ENCODE measurements at regions not wholly inside any gene's neighbourhood (a gene's known extent, or its start where the extent isn't known, plus 50 kb on each side); places are given as distances from the start of the nearest gene placed in this dataset.
"Not testable (repeated sequence)": the region's sequence is repeated elsewhere in the genome, so short reads cannot be mapped to it uniquely, and the experiment has no call there.

DNA sequence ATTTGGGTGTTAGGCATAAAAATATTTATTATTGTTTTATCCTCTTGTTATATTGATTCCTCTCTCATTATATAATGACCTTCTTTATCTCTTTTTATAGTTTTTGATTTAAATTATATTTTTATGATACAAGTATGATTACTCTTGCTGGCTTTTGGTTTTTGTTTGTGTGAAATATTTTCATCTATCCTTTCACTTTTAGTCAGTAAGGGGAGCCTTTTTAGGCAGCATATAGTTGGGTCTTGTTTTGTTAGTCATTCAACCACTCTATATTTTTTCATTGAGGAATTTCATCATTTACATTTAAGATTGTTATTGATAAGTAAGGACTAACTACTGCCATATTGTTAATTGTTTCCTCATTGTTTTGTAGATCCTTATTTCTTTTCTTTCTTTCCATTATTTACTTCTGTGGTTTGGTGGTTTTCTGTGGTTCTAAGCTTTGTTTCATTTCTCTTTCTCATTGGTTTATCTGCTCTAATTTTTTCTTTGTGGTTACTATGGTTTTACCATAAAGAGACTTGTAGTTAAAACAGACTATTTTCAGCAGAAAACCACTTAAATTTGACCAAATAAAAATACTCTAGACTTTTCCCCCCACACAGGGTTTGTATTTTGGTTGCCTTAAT is 593.1 kb downstream of the NUF2 start:
- DNase-seq = no peak

DNA sequence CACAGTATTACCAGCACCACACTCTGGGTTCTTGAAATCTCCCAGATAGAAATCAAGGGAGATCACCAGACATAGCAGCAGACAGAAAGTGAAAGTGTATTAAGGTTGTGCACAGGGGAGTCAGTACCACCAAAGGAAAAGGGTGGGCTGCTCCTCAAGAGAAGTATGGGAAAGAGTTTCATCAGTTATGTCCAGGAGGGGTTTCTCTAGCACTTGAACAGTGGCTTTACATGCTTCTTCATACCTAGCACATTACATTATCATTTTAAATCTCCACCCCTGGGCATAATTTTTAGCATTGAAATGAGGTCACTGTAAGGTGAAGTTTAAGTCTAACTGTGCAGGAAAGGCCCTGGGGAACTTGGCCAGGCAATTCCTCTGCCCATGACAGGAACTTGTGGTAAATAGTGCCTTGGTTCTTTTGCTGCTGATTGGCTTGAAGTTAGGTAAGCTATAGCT is 601.0 kb downstream of the NUF2 start:
- no peak for DNase-seq

DNA sequence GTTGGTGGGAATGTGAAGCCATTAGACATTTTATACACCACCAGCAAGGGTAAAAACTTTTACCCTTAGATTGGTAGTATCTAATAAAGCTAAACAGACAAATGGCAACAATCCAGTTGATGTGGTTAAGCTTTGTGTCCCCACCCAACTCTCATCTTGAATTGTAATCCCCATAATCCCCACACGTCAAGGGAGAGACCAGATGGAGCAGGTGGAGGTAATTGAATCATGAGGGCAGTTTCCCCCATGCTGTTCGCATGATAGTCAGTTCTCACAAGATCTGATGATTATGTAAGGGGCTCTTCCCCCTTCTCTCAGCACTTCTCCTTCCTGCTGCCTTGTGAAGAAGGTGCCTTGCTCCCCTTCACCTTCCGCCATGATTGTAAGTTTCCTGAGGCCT is 602.3 kb downstream of the NUF2 start:
- DNase-seq = no peak

GRCh38 chr1:163927493-163927892 is 605.7 kb downstream of the NUF2 start:
- DNase-seq = no peak

DNA sequence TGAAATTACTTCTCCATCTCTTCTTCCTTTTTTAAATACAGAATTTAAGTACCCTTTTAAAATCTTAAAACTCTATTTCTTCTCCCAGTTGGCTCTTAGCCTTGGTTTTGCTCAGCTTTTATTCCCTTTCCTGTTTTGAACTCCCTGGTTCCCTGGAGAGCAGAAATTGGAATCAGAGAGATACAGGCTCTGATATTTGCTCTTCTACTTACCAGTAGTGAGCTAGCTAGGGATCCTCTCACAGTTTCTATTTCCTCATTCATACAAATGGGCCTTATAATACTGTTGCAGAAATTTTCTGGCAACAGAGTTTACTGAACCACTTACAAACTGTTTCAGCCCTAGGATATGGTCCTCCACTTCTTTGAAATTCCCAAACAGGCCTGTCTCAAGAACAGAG is 606.3 kb downstream of the NUF2 start:
- DNase-seq = no peak

- DNase-seq = no peak
These were observed 606.9 kb downstream of the NUF2 start for GRCh38 chr1:163928651-163929050.

- no peak for DNase-seq
These were observed 611.1 kb downstream of the NUF2 start for GRCh38 chr1:163932901-163933300.

- DNase-seq = no peak
These were observed 611.7 kb downstream of the NUF2 start for GRCh38 chr1:163933437-163933836.

DNA sequence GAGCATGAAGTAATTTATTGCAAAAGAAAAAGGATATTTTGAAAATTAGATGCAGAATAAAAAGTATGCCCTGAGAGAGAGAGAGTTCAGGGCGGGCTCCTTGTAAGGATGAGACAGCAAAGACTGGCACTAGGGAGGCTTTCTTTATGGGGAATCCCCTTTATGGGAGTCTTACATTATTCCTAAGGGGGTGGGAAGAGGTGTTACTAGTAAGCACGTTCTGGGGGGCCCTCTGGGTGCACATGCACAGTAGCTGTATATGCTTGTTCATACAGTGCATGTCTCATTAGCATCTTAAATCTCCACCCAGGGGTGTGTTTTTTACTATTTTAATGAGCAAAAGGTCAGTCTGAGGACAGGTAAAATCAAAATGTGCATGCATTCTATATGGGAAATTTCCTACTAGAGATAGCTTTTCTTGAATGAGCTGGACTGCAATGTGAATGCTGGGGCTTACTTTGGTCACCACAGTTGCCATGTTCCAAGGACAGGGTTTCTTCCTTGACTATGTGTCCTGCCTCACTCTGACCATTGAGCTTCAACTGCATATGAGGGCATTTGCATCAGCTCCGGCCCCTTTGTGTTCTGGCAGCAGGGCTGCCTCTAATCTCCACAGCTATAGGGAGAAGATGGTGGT is 614.1 kb downstream of the NUF2 start:
- DNase-seq = no peak

DNA sequence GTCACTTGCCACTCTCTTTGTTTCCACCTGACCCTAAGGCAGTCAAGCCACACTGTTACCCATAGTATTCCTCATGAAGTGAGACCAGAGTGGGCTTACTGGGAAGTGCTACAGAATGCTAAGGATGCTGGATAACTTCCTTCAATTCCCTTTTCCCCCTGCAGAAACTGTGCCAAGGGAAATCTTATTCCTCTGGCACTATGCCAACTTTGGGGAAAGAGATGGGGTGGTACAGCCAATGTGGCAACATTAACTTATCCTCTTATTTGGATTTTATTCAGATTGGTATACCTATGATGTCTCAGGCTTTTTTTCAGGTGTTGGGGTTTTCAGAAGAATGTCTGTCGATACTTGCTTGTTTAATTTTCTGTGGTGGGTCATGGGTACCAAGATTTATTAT is 599.4 kb upstream of the PBX1 start:
- DNase-seq = no peak

GRCh38 chr1:163970151-163970550 is 588.8 kb upstream of the PBX1 start:
- DNase-seq = no peak

DNA sequence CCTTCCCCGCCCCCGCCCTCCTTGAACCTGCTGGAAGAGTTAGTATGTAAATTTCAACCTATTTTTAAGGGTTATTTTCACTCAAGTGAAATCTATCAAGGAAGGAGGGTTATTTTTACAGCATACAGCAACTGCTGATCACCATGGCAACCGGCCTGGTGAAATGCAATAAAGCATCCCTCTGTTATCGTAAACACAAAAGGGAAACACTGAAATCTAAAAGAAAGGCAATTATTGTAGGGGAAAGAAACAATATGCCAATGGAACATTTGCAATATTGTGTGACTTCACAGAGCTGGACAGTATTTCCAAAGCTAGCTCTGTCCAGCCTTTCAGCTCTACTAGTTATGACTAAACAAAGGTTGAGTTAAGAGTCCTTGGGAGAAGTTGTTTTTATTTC is 588.3 kb upstream of the PBX1 start:
- no peak for DNase-seq

GRCh38 chr1:163973586-163973985 is 585.4 kb upstream of the PBX1 start:
- no peak for DNase-seq

DNA sequence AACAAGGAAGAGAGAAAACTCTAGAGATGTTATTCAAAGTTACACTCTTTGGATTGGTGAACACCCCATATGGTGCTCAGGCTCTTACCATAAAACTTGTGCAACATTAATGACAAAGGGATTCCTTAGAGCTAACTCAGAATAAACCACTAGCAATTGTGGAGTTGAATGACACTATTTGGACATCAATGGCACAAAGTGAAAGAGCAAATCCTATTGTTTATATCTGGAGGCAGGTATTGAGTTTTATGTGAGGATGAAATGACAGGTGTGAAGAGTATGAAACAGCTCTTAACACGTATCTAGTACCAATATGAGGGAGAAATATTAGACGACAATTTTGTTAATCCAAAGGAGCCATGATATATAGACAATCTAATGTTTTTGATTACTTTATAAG is 584.9 kb upstream of the PBX1 start:
- no peak for DNase-seq

DNA sequence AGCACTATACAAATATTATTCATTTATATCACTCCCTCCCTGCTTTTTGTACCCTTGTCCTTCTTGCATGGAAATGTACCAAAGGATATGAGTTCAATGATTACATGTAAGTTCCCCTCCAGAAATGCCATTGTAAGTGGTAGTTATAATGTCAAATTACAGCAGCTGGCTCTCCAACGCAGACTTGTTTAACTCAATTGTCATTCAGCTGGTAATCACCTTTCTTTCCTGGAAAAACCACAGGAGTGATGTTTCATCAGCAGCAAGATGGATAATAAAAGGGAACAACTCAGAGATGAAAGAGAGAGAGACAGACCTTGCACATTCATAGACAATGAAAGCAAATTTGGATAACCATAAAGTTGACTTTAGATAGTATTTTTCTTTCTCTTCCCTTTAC is 578.6 kb upstream of the PBX1 start:
- no peak for DNase-seq

DNA sequence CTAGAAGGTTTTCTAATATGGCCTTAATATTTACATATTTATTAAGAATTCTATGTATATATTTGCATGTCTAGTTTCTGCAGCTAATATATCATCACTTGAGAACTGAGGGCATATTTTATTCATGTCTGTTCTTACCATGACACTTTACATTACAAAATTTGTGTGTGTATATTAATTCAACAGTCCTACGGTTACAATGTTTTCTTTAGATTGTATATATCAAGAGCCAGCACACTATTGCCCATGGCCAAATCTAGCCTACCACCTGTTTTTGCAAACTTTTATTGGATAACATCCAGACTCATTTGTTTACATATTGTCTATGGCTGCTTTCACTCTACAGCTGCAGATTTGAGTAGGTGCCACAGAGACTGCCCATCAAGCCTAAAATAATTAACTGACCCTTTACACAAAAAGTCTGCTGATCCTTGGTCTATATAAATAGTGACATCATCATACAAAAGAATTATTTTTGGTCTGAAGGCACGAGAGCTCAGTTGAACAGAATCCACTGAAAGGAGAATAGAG is 577.4 kb upstream of the PBX1 start:
- no peak for DNase-seq

DNA sequence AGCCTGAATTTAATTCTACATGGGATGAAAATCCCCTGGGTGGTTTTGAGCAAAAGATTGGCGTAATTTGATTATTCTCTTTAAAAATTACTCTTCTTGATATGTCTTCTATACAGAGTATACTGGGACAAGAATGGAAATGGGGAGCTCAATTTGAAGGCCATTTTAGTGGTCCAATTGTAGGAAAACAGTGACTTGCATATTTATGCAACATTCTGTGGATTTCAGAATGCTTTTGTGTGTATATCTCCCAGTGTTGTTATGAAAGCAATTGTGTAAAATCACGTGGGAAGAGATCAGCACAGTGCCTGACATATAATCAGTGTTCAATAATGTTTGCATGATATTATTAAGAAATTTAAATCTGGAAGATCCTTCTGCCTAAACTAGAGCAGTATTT is 575.9 kb upstream of the PBX1 start:
- no peak for DNase-seq

GRCh38 chr1:163985700-163986099 is 573.3 kb upstream of the PBX1 start:
- no peak for DNase-seq

DNA sequence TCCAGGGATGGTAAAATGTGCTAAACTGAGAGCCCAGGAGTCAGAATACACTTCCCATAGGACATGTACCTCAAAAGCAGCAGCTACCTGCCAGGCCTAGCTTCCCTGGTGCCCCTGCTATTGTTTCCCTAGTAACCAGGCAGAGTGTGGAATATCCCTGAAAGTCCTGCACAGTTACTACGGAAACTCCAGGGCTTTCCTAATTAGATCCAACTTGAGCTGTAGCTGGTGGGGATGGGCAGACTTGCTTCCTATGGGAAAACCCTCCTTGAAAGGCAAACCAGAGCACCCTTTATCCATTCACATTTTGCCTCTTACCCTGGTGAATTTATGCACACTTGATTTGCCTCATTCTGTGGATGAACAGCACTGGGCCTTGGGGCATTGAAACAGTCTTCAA is 559.9 kb upstream of the PBX1 start:
- no peak for DNase-seq

DNA sequence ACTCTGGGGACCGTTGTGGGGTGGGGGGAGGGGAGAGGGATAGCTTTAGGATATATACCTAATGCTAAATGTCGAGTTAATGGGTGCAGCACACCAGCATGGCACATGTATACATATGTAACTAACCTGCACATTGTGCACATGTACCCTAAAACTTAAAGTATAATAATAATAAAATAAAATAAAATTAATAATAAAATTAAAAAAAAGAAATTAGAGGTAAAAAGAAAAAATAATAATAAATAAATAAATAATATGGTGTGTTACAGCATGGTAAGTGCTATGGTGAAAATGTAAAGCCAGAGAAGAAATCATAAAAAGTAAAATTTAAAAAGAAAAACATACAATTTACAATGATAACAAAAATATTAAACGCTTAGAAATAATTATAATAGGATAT is 552.8 kb upstream of the PBX1 start:
- not testable (repeated sequence) for DNase-seq

- DNase-seq = no peak
These were observed 552.4 kb upstream of the PBX1 start for GRCh38 chr1:164006621-164007020.

DNA sequence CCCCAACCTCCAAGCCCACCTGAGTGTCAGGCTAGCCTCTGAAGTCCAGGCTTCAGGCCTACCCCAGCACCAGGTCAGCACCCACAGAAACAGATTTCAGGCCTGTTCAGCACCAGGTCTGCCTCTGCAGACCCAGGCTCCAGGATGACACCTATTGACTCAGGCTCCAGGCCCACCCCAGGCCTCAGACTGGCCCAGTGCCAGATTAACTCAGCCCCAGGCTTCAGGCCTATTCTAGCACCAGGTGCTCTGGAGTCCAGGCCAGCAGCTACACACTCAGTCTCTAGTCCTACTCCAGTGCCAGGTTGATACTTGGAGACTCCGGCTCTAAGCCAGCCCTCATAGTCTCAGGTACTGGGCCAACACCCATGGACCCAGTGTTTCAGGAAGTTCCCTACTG is 541.7 kb upstream of the PBX1 start:
- no peak for DNase-seq

DNA sequence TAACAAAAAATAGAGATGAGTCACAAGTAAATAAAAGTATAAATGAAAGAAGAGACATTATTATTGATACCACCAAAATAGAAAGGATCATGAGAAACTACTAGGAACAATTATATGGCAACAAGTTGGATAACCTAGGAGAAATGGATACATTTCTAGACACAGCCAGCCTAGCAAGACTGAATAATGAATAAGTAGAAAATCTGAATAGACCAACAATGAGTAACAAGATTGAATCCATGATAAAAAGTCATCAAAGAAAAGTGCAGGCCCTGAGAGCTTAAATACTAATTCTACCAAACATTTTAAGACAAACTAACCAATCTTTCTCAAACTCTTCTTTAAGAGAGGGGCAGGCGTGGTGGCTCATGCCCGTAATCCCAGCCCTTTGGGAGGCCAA is 538.6 kb upstream of the PBX1 start:
- no peak for DNase-seq

DNA sequence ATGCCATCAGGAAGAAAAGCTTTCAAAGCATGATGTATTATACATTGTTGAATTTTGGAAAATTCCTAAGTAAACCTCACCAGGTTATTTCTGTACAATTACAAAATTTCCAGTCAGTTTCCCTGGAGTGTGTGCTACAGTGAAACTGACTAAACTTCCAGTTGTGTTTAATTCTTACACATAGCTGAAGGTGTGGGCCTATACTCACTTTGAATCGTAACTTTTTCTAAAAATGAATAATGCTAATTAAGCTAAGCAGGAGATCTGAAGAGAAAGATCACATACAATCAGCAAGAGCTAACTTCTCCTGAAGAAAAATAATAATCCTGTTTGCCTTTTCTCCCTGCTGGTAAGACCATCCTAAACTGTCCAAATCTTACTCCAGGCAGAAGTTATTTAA is 537.2 kb upstream of the PBX1 start:
- no peak for DNase-seq

GRCh38 chr1:164033782-164034181 is 525.2 kb upstream of the PBX1 start:
- no peak for DNase-seq
